GM20000 (cell line): ENCODE measurements at regions not wholly inside any gene's neighbourhood (a gene's known extent, or its start where the extent isn't known, plus 50 kb on each side); places are given as distances from the start of the nearest gene placed in this dataset.
"Not testable (repeated sequence)": the region's sequence is repeated elsewhere in the genome, so short reads cannot be mapped to it uniquely, and the experiment has no call there.

Source experiments
- DNase-seq: peaks from one replicate; pipeline ENCODE4 v3.0.0; 2012; ENCODE audit warnings: low spot score
- CTCF ChIP-seq: IDR thresholded peaks from 2 replicates; pipeline ENCODE4 v1.5.1; 2012; ENCODE audit warnings: mild to moderate bottlenecking, control low read depth; ENCODE audit errors: extremely low read depth, missing control alignments

- DNase-seq, result no peak
- TF ChIP-seq CTCF, result no peak
Measured at GRCh38 chr18:51561821-51562220, 364.3 kb upstream of the MEX3C start.

- no peak for TF ChIP-seq CTCF
- DNase-seq, result no peak
Measured at GRCh38 chr18:51562866-51563265, 365.4 kb upstream of the MEX3C start.

GRCh38 chr18:51563396-51563795, 365.9 kb upstream of the MEX3C start:
- TF ChIP-seq CTCF, result no peak
- DNase-seq, result no peak

GRCh38 chr18:51568151-51568550, 370.7 kb upstream of the MEX3C start:
- no peak for DNase-seq
- TF ChIP-seq CTCF, result no peak

GRCh38 chr18:51569153-51569552, 371.7 kb upstream of the MEX3C start:
- no peak for DNase-seq
- TF ChIP-seq CTCF, result no peak

GRCh38 chr18:51569561-51569960, 372.1 kb upstream of the MEX3C start:
- TF ChIP-seq CTCF, result no peak
- DNase-seq, result no peak

GRCh38 chr18:51570071-51570470, 372.6 kb upstream of the MEX3C start:
- not testable (repeated sequence) for DNase-seq

GRCh38 chr18:51573886-51574285, 376.4 kb upstream of the MEX3C start:
- DNase-seq, result not testable (repeated sequence)

- TF ChIP-seq CTCF, result no peak
- DNase-seq, result no peak
Measured at GRCh38 chr18:51575171-51575570, 377.7 kb upstream of the MEX3C start.
